Omental fat pad (tissue), 3 donors: ENCODE measurements at regions not wholly inside any gene's neighbourhood (a gene's known extent, or its start where the extent isn't known, plus 50 kb on each side); places are given as distances from the start of the nearest gene placed in this dataset.

Experiments used
- ATAC-seq: fragments of 150-250 bp; one replicate; pipeline ENCODE4 v1.9.1; 2016; ENCODE audit warnings: mild to moderate bottlenecking, moderate library complexity; ENCODE audit not compliant: low FRiP score
- DNase-seq: peaks from one replicate; pipeline ENCODE4 v3.0.0-alpha.2; 2019; ENCODE audit warnings: low spot score
- CTCF ChIP-seq, 3 donors: fragments of 450-650 bp; IDR thresholded peaks; one replicate each; pipeline ENCODE4 v1.5.1; 2016 to 2017; ENCODE audit warnings: antibody characterized with exemption in 3 of 3, mild to moderate bottlenecking in 3 of 3, moderate library complexity in 2 of 3

GRCh38 chr1:181326348-181326747 is 157.0 kb upstream of the CACNA1E start:
- no peak for TF ChIP-seq CTCF (IDR thresholded peaks at IDR 0.05)
- DNase-seq (no peak), ATAC-seq (no peak)

- no peak for TF ChIP-seq CTCF (IDR thresholded peaks at IDR 0.05)
- ATAC-seq (no peak), DNase-seq (no peak)
These were observed 155.5 kb upstream of the CACNA1E start for GRCh38 chr1:181327796-181328195.

- TF ChIP-seq CTCF (IDR thresholded peaks at IDR 0.05), result no peak
- no peak for ATAC-seq
These were observed 148.6 kb upstream of the CACNA1E start for GRCh38 chr1:181334724-181335123.

GRCh38 chr1:181335631-181336030 is 147.7 kb upstream of the CACNA1E start:
- no peak for ATAC-seq
- TF ChIP-seq CTCF (IDR thresholded peaks at IDR 0.05), result no peak
- DNase-seq, result no peak

More at GRCh38 chr1:181334724-181335123, 148.6 kb upstream of the CACNA1E start:
- DNase-seq, result no peak

- no peak for ATAC-seq
These were observed 142.2 kb upstream of the CACNA1E start for GRCh38 chr1:181341026-181341632.

GRCh38 chr1:181344091-181344490 is 139.2 kb upstream of the CACNA1E start:
- DNase-seq, result no peak
- no peak for TF ChIP-seq CTCF (IDR thresholded peaks at IDR 0.05)
- no peak for ATAC-seq

More at GRCh38 chr1:181341026-181341632, 142.2 kb upstream of the CACNA1E start:
- DNase-seq, result no peak
- TF ChIP-seq CTCF (IDR thresholded peaks at IDR 0.05), result no peak

- no peak for ATAC-seq
These were observed 138.2 kb upstream of the CACNA1E start for GRCh38 chr1:181345146-181345545.

More at GRCh38 chr1:181345146-181345545, 138.2 kb upstream of the CACNA1E start:
- no peak for TF ChIP-seq CTCF (IDR thresholded peaks at IDR 0.05)
- no peak for DNase-seq
